NT2/D1 (cell line): ENCODE measurements at regions not wholly inside any gene's neighbourhood (a gene's known extent, or its start where the extent isn't known, plus 50 kb on each side); places are given as distances from the start of the nearest gene placed in this dataset.

Source experiments
- DNase-seq: peaks from one replicate; pipeline ENCODE4 v3.0.0-alpha.2; 2011; ENCODE audit warnings: low read depth, low spot score
- H3K27me3 ChIP-seq: 2 replicates; pipeline ENCODE4 v1.6.0; 2011; ENCODE audit warnings: mild to moderate bottlenecking; ENCODE audit not compliant: insufficient read length, insufficient read depth
- H3K36me3 ChIP-seq: 2 replicates; pipeline ENCODE4 v1.6.1; 2011; ENCODE audit warnings: mild to moderate bottlenecking, low read length, mixed read lengths; ENCODE audit not compliant: insufficient read depth, insufficient read length
- H3K4me1 ChIP-seq: 2 replicates; pipeline ENCODE4 v1.5.1; 2011; ENCODE audit not compliant: insufficient read depth, insufficient read length
- H3K4me3 ChIP-seq: 2 replicates; pipeline ENCODE4 v1.5.1; 2011; ENCODE audit warnings: low read depth; ENCODE audit not compliant: insufficient read length
- H3K9ac ChIP-seq: 2 replicates; pipeline ENCODE4 v1.6.0; 2011; ENCODE audit warnings: low read depth; ENCODE audit not compliant: insufficient read length
- H3K9me3 ChIP-seq: 2 replicates; pipeline ENCODE4 v1.5.1; 2011; ENCODE audit warnings: mild to moderate bottlenecking, low read length; ENCODE audit not compliant: insufficient read depth
- SUZ12 ChIP-seq: IDR thresholded peaks from 2 replicates; pipeline ENCODE4 v1.6.1; 2011; ENCODE audit not compliant: insufficient read length, insufficient read depth; ENCODE audit errors: extremely low read depth
- YY1 ChIP-seq: IDR thresholded peaks from 2 replicates; pipeline ENCODE4 v1.6.1; 2011; ENCODE audit not compliant: insufficient read length, insufficient read depth
- ZNF274 ChIP-seq: IDR thresholded peaks from 2 replicates; pipeline ENCODE4 v1.6.1; 2011; ENCODE audit warnings: mild to moderate bottlenecking, low read depth, low read length

DNA sequence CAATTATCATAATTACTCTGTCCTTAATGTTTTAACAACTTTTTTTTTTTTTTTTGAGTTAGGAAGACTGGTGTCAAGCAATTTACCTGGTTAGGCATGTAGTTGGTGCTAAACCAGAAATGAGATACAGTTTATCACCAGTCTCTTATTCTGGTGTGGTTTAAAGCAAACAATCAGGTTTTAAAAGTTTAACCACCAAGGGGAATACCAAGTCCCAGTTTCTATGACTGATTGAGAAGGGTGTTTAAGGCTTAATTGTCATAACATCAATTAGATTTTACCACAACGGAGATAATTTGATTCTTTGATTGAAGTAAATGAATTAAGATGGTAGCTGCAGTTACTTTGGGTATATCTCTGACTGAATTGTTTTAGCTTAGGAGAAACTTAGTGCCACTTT is 197.8 kb downstream of the TFAP2B start:
- TF ChIP-seq ZNF274 (no peak), SUZ12 (no peak), YY1 (no peak)
- Histone ChIP-seq H3K36me3 (no peaks in the 10 kb centered on the region), H3K4me3 (no peak overlapping the region), H3K27me3 (no peaks in the 10 kb centered on the region), H3K4me1 (no peaks in the 10 kb centered on the region), H3K9ac (no peak overlapping the region), H3K9me3 (no peaks in the 10 kb centered on the region)
- no peak for DNase-seq

DNA sequence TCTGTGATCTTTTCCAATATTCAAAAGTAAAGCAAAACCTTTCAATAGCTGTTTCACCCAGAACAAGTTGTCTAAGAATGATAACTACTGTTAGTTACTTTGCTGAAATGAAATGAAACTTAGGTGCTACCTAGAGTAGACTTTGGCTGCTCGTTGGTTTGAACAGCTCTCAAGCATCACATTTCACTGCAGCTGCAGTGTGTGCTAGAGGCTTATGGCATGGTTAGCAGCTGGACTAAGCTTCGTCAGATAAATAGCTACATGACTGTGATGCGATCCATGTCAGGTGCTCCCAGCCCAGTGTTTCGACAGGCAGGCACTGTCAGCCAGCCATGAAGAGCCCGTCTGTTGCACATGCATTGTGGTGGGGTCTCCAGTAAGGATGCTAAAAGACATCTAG is 201.1 kb downstream of the TFAP2B start:
- Histone ChIP-seq H3K9me3 (no peaks in the 10 kb centered on the region), H3K36me3 (no peaks in the 10 kb centered on the region), H3K4me3 (no peak overlapping the region), H3K4me1 (no peaks in the 10 kb centered on the region), H3K9ac (no peak overlapping the region), H3K27me3 (no peaks in the 10 kb centered on the region)
- TF ChIP-seq YY1 = no peak
- TF ChIP-seq ZNF274 = no peak
- no peak for TF ChIP-seq SUZ12
- DNase-seq = no peak

- Histone ChIP-seq H3K4me3 (no peak overlapping the region), H3K4me1 (no peaks in the 10 kb centered on the region), H3K9me3 (no peaks in the 10 kb centered on the region), H3K9ac (no peak overlapping the region), H3K27me3 (no peaks in the 10 kb centered on the region), H3K36me3 (no peaks in the 10 kb centered on the region)
- DNase-seq = no peak
- TF ChIP-seq ZNF274 (no peak), SUZ12 (no peak), YY1 (no peak)
These were observed 202.5 kb downstream of the TFAP2B start for GRCh38 chr6:51021171-51021570.

DNA sequence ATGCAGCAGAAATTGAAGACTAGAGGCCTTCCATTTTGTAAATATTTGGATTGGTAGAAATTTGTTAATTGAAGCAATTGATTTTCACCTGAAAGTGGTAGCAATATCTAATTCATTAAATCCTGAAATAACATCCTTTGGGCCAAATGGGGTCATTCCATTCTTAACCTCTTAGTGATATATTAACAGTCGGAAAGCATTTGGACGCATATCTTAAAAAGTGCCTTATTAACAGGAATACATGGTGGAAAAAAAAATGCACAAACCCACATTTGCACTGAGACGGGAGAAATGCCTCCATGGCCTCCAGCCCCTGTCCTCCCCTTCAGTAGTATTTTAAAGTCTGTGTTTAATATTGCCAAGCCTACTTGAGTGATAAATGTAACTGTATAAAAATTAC is 205.5 kb downstream of the TFAP2B start:
- Histone ChIP-seq H3K27me3 (no peaks in the 10 kb centered on the region), H3K4me1 (no peaks in the 10 kb centered on the region), H3K9me3 (no peaks in the 10 kb centered on the region), H3K4me3 (no peak overlapping the region), H3K9ac (no peak overlapping the region), H3K36me3 (no peaks in the 10 kb centered on the region)
- no peak for DNase-seq
- TF ChIP-seq SUZ12 = no peak
- TF ChIP-seq YY1 = no peak
- TF ChIP-seq ZNF274 = no peak

GRCh38 chr6:51025082-51025777 is 206.6 kb downstream of the TFAP2B start:
- Histone ChIP-seq H3K4me3 (no peak overlapping the region), H3K9ac (no peak overlapping the region), H3K4me1 (no peaks in the 10 kb centered on the region), H3K9me3 (no peaks in the 10 kb centered on the region), H3K36me3 (no peaks in the 10 kb centered on the region), H3K27me3 (no peaks in the 10 kb centered on the region)
- TF ChIP-seq YY1 (no peak), ZNF274 (no peak), SUZ12 (no peak)
- DNase-seq = no peak

DNA sequence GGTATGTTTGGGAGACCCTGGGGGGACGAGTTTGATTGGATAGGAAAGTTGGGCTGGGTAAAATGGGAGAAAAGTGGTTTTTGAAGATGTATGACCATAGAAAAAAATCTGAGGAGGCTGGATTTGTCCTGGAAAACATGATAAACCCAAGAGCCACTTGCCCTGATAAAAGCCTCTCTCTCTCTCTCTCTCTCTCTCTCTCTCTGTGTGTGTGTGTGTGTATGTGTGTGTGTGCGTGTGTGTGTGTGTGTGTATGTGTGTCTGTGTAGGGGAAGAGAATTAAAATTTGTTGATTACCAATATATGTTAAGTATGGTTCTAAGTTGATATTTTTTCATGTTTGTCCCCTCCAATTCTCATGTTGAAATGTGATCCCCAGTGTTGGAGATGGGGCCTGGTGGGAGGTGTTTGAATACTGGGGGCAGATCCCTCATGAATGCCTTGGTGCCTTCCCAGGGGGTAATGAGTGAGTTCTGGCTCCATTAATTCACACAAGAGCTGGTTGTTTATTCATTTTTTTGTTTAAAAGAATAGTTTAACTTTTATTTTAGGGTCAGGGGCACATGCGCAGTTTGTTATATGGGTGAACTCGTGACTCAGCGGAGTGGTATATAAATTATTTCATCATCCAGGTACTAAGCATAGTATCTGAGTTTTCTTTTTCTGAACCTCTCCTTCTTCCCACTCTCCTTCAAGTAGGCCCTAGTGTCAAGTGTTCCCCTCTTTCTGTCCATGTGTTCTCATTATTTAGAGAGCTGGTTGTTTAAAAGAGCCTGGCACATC is 208.8 kb downstream of the TFAP2B start:
- Histone ChIP-seq H3K4me3 (no peak overlapping the region), H3K36me3 (no peaks in the 10 kb centered on the region), H3K9ac (no peak overlapping the region), H3K27me3 (no peaks in the 10 kb centered on the region), H3K9me3 (no peaks in the 10 kb centered on the region), H3K4me1 (no peaks in the 10 kb centered on the region)
- no peak for DNase-seq
- TF ChIP-seq SUZ12 = no peak
- no peak for TF ChIP-seq ZNF274
- no peak for TF ChIP-seq YY1

DNA sequence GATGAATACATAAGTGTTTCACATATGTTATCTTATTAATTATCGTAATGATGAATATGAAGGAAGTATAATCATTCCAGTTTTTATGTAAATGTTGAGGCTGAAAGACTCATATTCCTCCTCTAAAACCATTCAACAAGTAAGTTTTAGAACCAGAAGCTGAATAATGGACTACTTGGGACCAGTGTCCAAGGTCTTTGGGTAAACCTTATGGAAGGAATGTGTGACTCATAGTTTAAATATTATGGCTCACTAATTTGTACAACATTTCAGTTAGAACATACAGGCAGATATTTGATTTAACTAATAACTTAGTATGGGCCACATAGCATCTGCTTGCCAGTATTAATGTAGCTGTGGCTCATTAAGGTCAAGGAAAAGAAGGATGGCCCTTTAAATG is 209.6 kb downstream of the TFAP2B start:
- no peaks in the 10 kb centered on the region for H3K4me1 ChIP-seq
- DNase-seq = no peak
- H3K9ac ChIP-seq = no peak overlapping the region
- H3K9me3 ChIP-seq = no peaks in the 10 kb centered on the region
- TF ChIP-seq SUZ12 = no peak
- no peak for TF ChIP-seq YY1
- TF ChIP-seq ZNF274 = no peak
- no peaks in the 10 kb centered on the region for H3K27me3 ChIP-seq
- no peaks in the 10 kb centered on the region for H3K36me3 ChIP-seq
- H3K4me3 ChIP-seq = no peak overlapping the region

DNA sequence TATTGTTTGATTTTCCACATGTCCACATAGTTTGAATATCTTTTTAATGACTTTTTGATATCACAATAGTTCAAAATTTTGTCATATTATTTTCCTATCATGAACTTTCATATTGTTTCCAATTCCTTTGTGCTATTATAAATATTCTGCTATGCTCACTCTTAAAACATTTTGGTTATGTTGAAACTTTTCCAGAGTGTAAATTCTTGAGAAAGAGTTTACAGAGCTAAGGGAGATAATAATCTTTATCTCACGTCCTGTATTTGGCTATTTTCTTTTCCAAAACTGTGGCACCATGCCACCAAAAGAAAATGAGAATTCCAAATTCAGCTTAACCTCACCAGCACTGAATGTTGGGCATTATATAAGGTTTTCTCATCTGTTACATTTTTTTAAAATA is 210.9 kb downstream of the TFAP2B start:
- Histone ChIP-seq H3K4me1 (no peaks in the 10 kb centered on the region), H3K27me3 (no peaks in the 10 kb centered on the region), H3K9ac (no peak overlapping the region), H3K9me3 (no peaks in the 10 kb centered on the region), H3K36me3 (no peaks in the 10 kb centered on the region), H3K4me3 (no peak overlapping the region)
- DNase-seq = no peak
- TF ChIP-seq YY1 = no peak
- TF ChIP-seq SUZ12 = no peak
- TF ChIP-seq ZNF274 = no peak
